ENCODE measurements at regions not wholly inside any gene's neighbourhood (a gene's known extent, or its start where the extent isn't known, plus 50 kb on each side); places are given as distances from the start of the nearest gene placed in this dataset.

GRCh38 chr15:25250011-25250596 lies 188.7 kb downstream of the UBE3A start:
- no peak for FAIRE-seq
- H2AFZ ChIP-seq (ENCODE audit: low read length): no peak overlapping the region
- H2BK120ac ChIP-seq (replicated peaks; ENCODE audit: low read depth, low read length): no peak overlapping the region
- H3K4me2 ChIP-seq (ENCODE audit: insufficient read depth in 1 of 2, low read depth in 2 of 2, low read length in 2 of 2): no peak overlapping the region
- WGBS, 2 experiments (ENCODE audit: extremely low coverage in 1 of 2, insufficient coverage in 1 of 2, insufficient read length in 1 of 2, insufficient replicate concordance in 2 of 2, low coverage in 1 of 2, low lambda C conversion rate in 2 of 2, missing lambda C conversion rate in 1 of 2): 84% methylated on average over 5 of the region's 5 CpGs; no CpG with 5 or more reads in 1 of the 2 experiments
- H3K56ac ChIP-seq (replicated peaks; ENCODE audit: insufficient read length, low read depth, low read length): no peak overlapping the region
- ChIA-PET POLR2A (ENCODE audit: partially characterized antibody) (no interaction called here), CTCF (ENCODE audit: partially characterized antibody) (no interaction called here)
- no peak overlapping the region for H2BK20ac ChIP-seq (ENCODE audit: low read length)
- H3K23me2 ChIP-seq (ENCODE audit: low read depth, low read length): no peaks in the 10 kb centered on the region
- no peak overlapping the region for H3K27ac ChIP-seq (ENCODE audit: low read depth, low read length)
- H3K27me3 ChIP-seq (replicated peaks in 1 of 4; ENCODE audit: control insufficient read depth in 3 of 4, extremely low read depth in 1 of 4, insufficient read depth in 3 of 4, low read length in 3 of 4): no peaks in the 10 kb centered on the region
- no peak for DNase-seq (ENCODE audit: low read depth in 1 of 2, low spot score in 2 of 2)
- no peak overlapping the region; the same call in 1 of the 2 replicates for H4K8ac ChIP-seq (ENCODE audit: extremely low read depth, insufficient read depth, low read length)
- H3K79me2 ChIP-seq (ENCODE audit: control insufficient read depth in 1 of 2, insufficient read depth in 2 of 2, low read length in 2 of 2): no peaks in the 10 kb centered on the region
- H3K36me3 ChIP-seq (ENCODE audit: control insufficient read depth in 2 of 4, insufficient read depth in 4 of 4, low read length in 3 of 4): no peaks in the 10 kb centered on the region
- H3K18ac ChIP-seq (ENCODE audit: extremely low read depth, low read length): no peak overlapping the region
- H2BK5ac ChIP-seq (ENCODE audit: low read depth, low read length): no peak overlapping the region
- H2BK15ac ChIP-seq (ENCODE audit: low read length): no peak overlapping the region
- H4K20me1 ChIP-seq (replicated peaks in 1 of 2; ENCODE audit: control insufficient read depth in 1 of 2, insufficient read depth in 2 of 2, low read length in 2 of 2): no peaks in the 10 kb centered on the region
- no peak for TF ChIP-seq USF2 (IDR thresholded peaks at IDR 0.05; ENCODE audit: low read length)
- H3K79me1 ChIP-seq (ENCODE audit: low read depth, low read length): no peaks in the 10 kb centered on the region
- no peak overlapping the region for H3K14ac ChIP-seq (ENCODE audit: insufficient read length)
- no peak overlapping the region for H3K4ac ChIP-seq (replicated peaks; ENCODE audit: insufficient read length, low read depth, low read length)
- H2AK5ac ChIP-seq (ENCODE audit: low read depth, low read length): no peak overlapping the region
- H3K9ac ChIP-seq (replicated peaks in 1 of 4; ENCODE audit: extremely low read depth in 1 of 4, low read depth in 3 of 4, low read length in 3 of 4): no peak overlapping the region
- H3K9me3 ChIP-seq (ENCODE audit: insufficient read depth in 2 of 2, low read depth in 1 of 2, low read length in 1 of 2): peaks cover 61 to 85% of the 10 kb centered on the region in 2 experiments
- H4K5ac ChIP-seq (ENCODE audit: insufficient read length, low read depth, low read length): no peak overlapping the region
- H3K4me1 ChIP-seq (replicated peaks in 1 of 4; ENCODE audit: control insufficient read depth in 3 of 4, insufficient read depth in 4 of 4, low read length in 3 of 4): no peaks in the 10 kb centered on the region
- no peak overlapping the region for H2BK12ac ChIP-seq (ENCODE audit: low read depth, low read length)
- H3K23ac ChIP-seq (ENCODE audit: insufficient read length): no peak overlapping the region
- no peak overlapping the region for H3K4me3 ChIP-seq (ENCODE audit: extremely low read depth in 1 of 4, insufficient read depth in 2 of 4, low read depth in 3 of 4, low read length in 4 of 4)
- H4K91ac ChIP-seq (replicated peaks; ENCODE audit: insufficient read length, low read length): no peak overlapping the region
